Gastroesophageal sphincter (tissue), 4 donors: ENCODE measurements at regions not wholly inside any gene's neighbourhood (a gene's known extent, or its start where the extent isn't known, plus 50 kb on each side); places are given as distances from the start of the nearest gene placed in this dataset.

Source experiments
- ATAC-seq: fragments of 150-250 bp; one replicate; pipeline ENCODE4 v1.9.1; 2016; ENCODE audit warnings: mild to moderate bottlenecking, moderate library complexity
- H3K27ac ChIP-seq, 4 donors: fragments of 200-600 bp; sonication (generic) in 3 of 4; 1 replicate in 3 of 4; 2 replicates in 1 of 4; pipeline ENCODE4 v1.5.1; 2016 to 2019
- H3K27me3 ChIP-seq: fragments of 200-600 bp; sonication (generic); one replicate; pipeline ENCODE4 v1.5.1; 2019
- H3K36me3 ChIP-seq, 2 donors: fragments of 200-600 bp; sonication (generic); one replicate each; pipeline ENCODE4 v1.5.1; 2019; ENCODE audit warnings: control low read depth in 1 of 2
- H3K4me1 ChIP-seq, 3 donors: fragments of 200-600 bp; sonication (generic); 1 replicate in 2 of 3; 2 replicates in 1 of 3; pipeline ENCODE4 v1.5.1; 2016 to 2019; ENCODE audit warnings: control low read depth in 2 of 3
- H3K4me3 ChIP-seq, 2 donors: fragments of 200-600 bp; sonication (generic); one replicate each; pipeline ENCODE4 v1.5.1; 2019; ENCODE audit warnings: mild to moderate bottlenecking in 1 of 2, moderate library complexity in 1 of 2
- H3K9me3 ChIP-seq, 3 donors: fragments of 200-600 bp; sonication (generic); one replicate each; pipeline ENCODE4 v1.5.1; 2017 to 2019; ENCODE audit warnings: control low read depth in 2 of 3
- CTCF ChIP-seq, 4 experiments: fragments of 200-600 bp in 2 of 4; fragments of 450-650 bp in 2 of 4; sonication (generic) in 1 of 4; IDR thresholded peaks; one replicate each; pipeline ENCODE4 v1.5.1; 2017 to 2019; ENCODE audit warnings: antibody characterized with exemption in 4 of 4, mild to moderate bottlenecking in 2 of 4, moderate library complexity in 2 of 4
- EP300 ChIP-seq: sonication (generic); formaldehyde crosslinking; IDR thresholded peaks from one replicate; pipeline ENCODE4 v1.6.1; 2017; ENCODE audit warnings: antibody characterized with exemption, mild to moderate bottlenecking
- POLR2A ChIP-seq, 2 donors: fragments of 450-650 bp; IDR thresholded peaks; one replicate each; pipeline ENCODE4 v1.6.1; 2017; ENCODE audit warnings: antibody characterized with exemption in 2 of 2, mild to moderate bottlenecking in 2 of 2, moderate library complexity in 1 of 2
- POLR2AphosphoS5 ChIP-seq: sonication (generic); formaldehyde crosslinking; IDR thresholded peaks from one replicate; pipeline ENCODE4 v1.6.1; 2017; ENCODE audit warnings: antibody characterized with exemption
- WGBS, 2 donors: methylation state at CpG; one replicate each; pipeline ENCODE4 v1.1.5; 2018; ENCODE audit warnings: low coverage in 1 of 2; 5-methylcytosine and 5-hydroxymethylcytosine counted together

GRCh38 chr1:73516451-73516850 is 681.5 kb downstream of the LRRIQ3 start:
- Histone ChIP-seq H3K4me3 (no peak overlapping the region), H3K27ac (no peak overlapping the region), H3K4me1 (no peaks in the 10 kb centered on the region), H3K36me3 (no peaks in the 10 kb centered on the region), H3K9me3 (no peaks in the 10 kb centered on the region), H3K27me3 (no peaks in the 10 kb centered on the region)
- ATAC-seq: no peak
- WGBS, 2 donors: 29 to 38% methylated on average over 1 of the region's 1 CpG
- no peak for TF ChIP-seq EP300
- no peak for TF ChIP-seq POLR2AphosphoS5
- no peak for TF ChIP-seq CTCF (IDR thresholded peaks at IDR 0.05)
- no peak for TF ChIP-seq POLR2A (IDR thresholded peaks at IDR 0.05)

DNA sequence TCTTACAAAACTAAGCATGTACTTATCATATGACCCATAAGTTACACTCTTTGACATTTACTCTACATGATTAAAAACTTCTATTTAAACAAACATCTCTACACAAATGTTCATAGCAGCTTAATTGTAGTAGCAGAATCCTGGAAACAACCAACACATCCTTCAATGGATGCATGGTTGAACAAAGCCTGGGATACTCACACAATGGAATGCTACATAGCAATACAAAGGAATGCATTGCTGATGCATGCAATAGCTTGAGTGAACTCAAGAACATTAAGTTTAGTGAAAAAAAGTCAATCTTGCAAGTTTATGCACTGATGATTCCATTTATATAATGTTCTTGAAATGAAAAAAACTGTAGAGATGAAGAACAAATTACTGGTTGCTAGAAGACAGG is 686.9 kb downstream of the LRRIQ3 start:
- H3K27ac ChIP-seq: no peak overlapping the region
- no peaks in the 10 kb centered on the region for H3K9me3 ChIP-seq
- no peaks in the 10 kb centered on the region for H3K36me3 ChIP-seq
- no peak for ATAC-seq
- H3K4me3 ChIP-seq: no peak overlapping the region
- no peak for TF ChIP-seq CTCF (IDR thresholded peaks at IDR 0.05)
- TF ChIP-seq EP300: no peak
- TF ChIP-seq POLR2A (IDR thresholded peaks at IDR 0.05): no peak
- TF ChIP-seq POLR2AphosphoS5: no peak
- no peaks in the 10 kb centered on the region for H3K27me3 ChIP-seq
- H3K4me1 ChIP-seq: no peaks in the 10 kb centered on the region

GRCh38 chr1:73500154-73500553 is 697.8 kb downstream of the LRRIQ3 start:
- H3K27ac ChIP-seq: no peak overlapping the region
- H3K9me3 ChIP-seq: no peaks in the 10 kb centered on the region
- TF ChIP-seq POLR2A (IDR thresholded peaks at IDR 0.05): no peak
- H3K4me1 ChIP-seq: no peaks in the 10 kb centered on the region
- no peaks in the 10 kb centered on the region for H3K27me3 ChIP-seq
- WGBS, 2 donors: 41 to 55% methylated on average over 2 of the region's 2 CpGs
- ATAC-seq: no peak
- no peak overlapping the region for H3K4me3 ChIP-seq
- H3K36me3 ChIP-seq: no peaks in the 10 kb centered on the region

GRCh38 chr1:73499671-73500070 is 698.3 kb downstream of the LRRIQ3 start:
- H3K27ac ChIP-seq: no peak overlapping the region
- H3K36me3 ChIP-seq: no peaks in the 10 kb centered on the region
- no peak for ATAC-seq
- H3K4me3 ChIP-seq: no peak overlapping the region
- H3K9me3 ChIP-seq: no peaks in the 10 kb centered on the region
- H3K4me1 ChIP-seq: no peaks in the 10 kb centered on the region
- no peaks in the 10 kb centered on the region for H3K27me3 ChIP-seq
- WGBS, 2 donors: 35 to 42% methylated on average over 1 to 2 of the region's 2 CpGs
- TF ChIP-seq CTCF (IDR thresholded peaks at IDR 0.05) (no peak), EP300 (no peak), POLR2AphosphoS5 (no peak), POLR2A (IDR thresholded peaks at IDR 0.05) (no peak)

- TF ChIP-seq CTCF (IDR thresholded peaks at IDR 0.05): no peak
- TF ChIP-seq POLR2A (IDR thresholded peaks at IDR 0.05): no peak
- TF ChIP-seq POLR2AphosphoS5: no peak
- TF ChIP-seq EP300: no peak
- Histone ChIP-seq H3K4me1 (no peaks in the 10 kb centered on the region), H3K4me3 (no peak overlapping the region), H3K27ac (no peak overlapping the region), H3K36me3 (no peaks in the 10 kb centered on the region), H3K9me3 (peaks cover 0 to 7% (median 0%) of the 10 kb centered on the region in 3 donors), H3K27me3 (no peaks in the 10 kb centered on the region)
- ATAC-seq: no peak
- WGBS, 2 donors: 100% methylated on average over 2 of the region's 8 CpGs; no CpG with 5 or more reads in 1 of the 2 donors
Observed at GRCh38 chr1:73491621-73492020, 706.4 kb downstream of the LRRIQ3 start.
